Gastroesophageal sphincter (tissue), 4 donors: ENCODE measurements at regions not wholly inside any gene's neighbourhood (a gene's known extent, or its start where the extent isn't known, plus 50 kb on each side); places are given as distances from the start of the nearest gene placed in this dataset.
A peak's percentile ranks its signal among the peaks of the same experiment; 100 is the strongest.

Experiments
- ATAC-seq: fragments of 150-250 bp; one replicate; pipeline ENCODE4 v1.9.1; 2016; ENCODE audit warnings: mild to moderate bottlenecking, moderate library complexity
- H3K27ac ChIP-seq, 4 donors: fragments of 200-600 bp; sonication (generic) in 3 of 4; 1 replicate in 3 of 4; 2 replicates in 1 of 4; pipeline ENCODE4 v1.5.1; 2016 to 2019
- H3K27me3 ChIP-seq: fragments of 200-600 bp; sonication (generic); one replicate; pipeline ENCODE4 v1.5.1; 2019
- H3K36me3 ChIP-seq, 2 donors: fragments of 200-600 bp; sonication (generic); one replicate each; pipeline ENCODE4 v1.5.1; 2019; ENCODE audit warnings: control low read depth in 1 of 2
- H3K4me1 ChIP-seq, 3 donors: fragments of 200-600 bp; sonication (generic); 1 replicate in 2 of 3; 2 replicates in 1 of 3; pipeline ENCODE4 v1.5.1; 2016 to 2019; ENCODE audit warnings: control low read depth in 2 of 3
- H3K4me3 ChIP-seq, 2 donors: fragments of 200-600 bp; sonication (generic); one replicate each; pipeline ENCODE4 v1.5.1; 2019; ENCODE audit warnings: mild to moderate bottlenecking in 1 of 2, moderate library complexity in 1 of 2
- H3K9me3 ChIP-seq, 3 donors: fragments of 200-600 bp; sonication (generic); one replicate each; pipeline ENCODE4 v1.5.1; 2017 to 2019; ENCODE audit warnings: control low read depth in 2 of 3
- EP300 ChIP-seq: sonication (generic); formaldehyde crosslinking; IDR thresholded peaks from one replicate; pipeline ENCODE4 v1.6.1; 2017; ENCODE audit warnings: antibody characterized with exemption, mild to moderate bottlenecking
- POLR2A ChIP-seq, 2 donors: fragments of 450-650 bp; IDR thresholded peaks; one replicate each; pipeline ENCODE4 v1.6.1; 2017; ENCODE audit warnings: antibody characterized with exemption in 2 of 2, mild to moderate bottlenecking in 2 of 2, moderate library complexity in 1 of 2
- POLR2AphosphoS5 ChIP-seq: sonication (generic); formaldehyde crosslinking; IDR thresholded peaks from one replicate; pipeline ENCODE4 v1.6.1; 2017; ENCODE audit warnings: antibody characterized with exemption
- WGBS, 2 donors: methylation state at CpG; one replicate each; pipeline ENCODE4 v1.1.5; 2018; ENCODE audit warnings: low coverage in 1 of 2; 5-methylcytosine and 5-hydroxymethylcytosine counted together
- TF ChIP-seq, protein P1 (sequence below), 4 experiments: fragments of 200-600 bp in 2 of 4; fragments of 450-650 bp in 2 of 4; sonication (generic) in 1 of 4; IDR thresholded peaks; one replicate each; pipeline ENCODE4 v1.5.1; 2017 to 2019; ENCODE audit warnings: antibody characterized with exemption in 4 of 4, mild to moderate bottlenecking in 2 of 4, moderate library complexity in 2 of 4

DNA sequence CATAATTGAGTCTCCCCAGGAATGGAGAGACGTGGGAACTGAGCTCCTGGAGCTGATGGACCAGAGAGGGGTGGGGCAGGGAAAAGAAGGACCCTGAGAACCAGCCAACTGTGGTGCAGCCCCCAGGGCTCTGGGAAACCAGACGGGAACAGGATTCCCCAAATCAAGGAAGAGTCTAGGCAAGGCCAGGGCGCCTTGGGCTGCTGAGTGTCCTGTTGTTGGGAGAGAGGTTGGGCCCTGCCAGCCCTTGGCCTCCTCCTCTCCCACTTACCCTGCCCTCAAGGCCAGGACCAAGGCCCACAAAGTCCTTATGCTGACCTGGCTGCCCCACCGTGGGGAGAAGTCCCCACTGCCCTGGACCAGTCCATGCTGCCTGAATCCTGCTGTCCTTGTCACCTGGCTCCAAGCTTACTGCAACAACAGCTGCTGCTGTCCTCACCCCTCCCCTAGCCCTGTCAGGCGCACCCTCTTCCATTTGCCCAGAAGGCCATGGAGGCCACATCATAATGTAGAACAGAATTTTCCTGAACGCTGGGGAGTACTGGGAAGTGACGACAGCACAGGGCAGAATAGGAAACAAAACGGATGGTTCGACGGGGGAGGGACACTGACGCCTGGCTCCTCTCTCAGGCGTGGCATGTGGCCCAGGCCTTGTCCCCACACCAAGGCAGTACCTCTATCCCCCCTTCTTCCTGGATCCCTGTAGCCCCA, 132.9 kb upstream of the ZMIZ1 start:
- WGBS, 2 donors: no CpG with 5 or more reads among the region's 12 CpGs

DNA sequence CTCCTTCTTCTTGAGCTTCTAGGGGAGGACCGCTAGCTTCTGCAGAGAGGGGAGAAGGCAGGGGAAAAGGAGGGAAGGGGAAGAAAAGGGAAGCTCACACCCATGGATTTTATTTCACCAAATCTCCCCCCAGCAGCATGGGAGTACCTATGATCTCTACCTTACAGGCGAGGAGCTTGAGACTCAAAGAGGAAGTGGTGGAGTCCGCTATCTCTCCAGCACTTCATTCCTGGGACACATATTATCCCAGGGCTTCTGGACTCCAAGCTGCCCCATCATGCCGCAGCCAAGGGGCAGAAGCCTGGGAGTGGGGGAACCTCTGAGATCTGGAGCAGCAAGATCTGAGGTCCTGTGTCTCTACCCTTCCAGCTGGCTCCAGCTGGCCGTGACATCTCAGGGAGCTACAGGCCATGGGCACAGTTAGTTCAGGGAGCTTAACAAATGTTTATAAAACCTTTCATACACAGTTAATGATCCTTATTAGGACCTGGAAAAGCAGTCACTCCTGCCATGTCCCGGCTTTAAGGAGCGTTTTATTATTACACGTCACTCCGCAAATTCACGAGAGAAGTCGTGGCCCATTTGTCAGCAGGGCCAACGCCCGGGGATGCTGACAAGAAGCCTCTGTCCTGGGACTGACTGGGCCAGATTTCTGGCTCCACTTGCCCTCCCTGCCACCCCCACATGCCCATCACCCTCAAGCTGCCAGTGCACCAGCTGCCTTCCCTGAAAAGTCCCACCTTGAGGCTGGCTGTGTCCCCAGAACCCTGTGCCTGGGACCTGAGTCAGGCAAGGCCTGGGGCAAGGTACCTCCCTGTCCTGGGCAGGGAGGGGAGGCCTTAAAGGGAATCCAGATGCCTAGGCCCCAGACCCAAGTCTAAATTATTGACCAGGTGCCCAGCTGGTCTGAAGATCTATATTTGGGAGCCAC, 132.1 kb upstream of the ZMIZ1 start:
- WGBS, 2 donors: 60 to 80% methylated on average over 1 to 4 of the region's 13 CpGs
- no peaks in the 10 kb centered on the region for H3K27me3 ChIP-seq
- H3K36me3 ChIP-seq: no peaks in the 10 kb centered on the region
- ATAC-seq: peak; percentile 59
- TF ChIP-seq EP300 (peak; percentile 54), POLR2A (IDR thresholded peaks at IDR 0.05) (no peak), POLR2AphosphoS5 (peak; percentile 82)
- peak overlapping the region; percentile 37 to 77 (median 64) for H3K27ac ChIP-seq
- no peak overlapping the region for H3K4me3 ChIP-seq
- peaks cover 0 to 60% (median 6%) of the 10 kb centered on the region in 3 donors for H3K4me1 ChIP-seq
- H3K9me3 ChIP-seq: no peaks in the 10 kb centered on the region

More for the DNA sequence above, 132.9 kb upstream of the ZMIZ1 start:
- Histone ChIP-seq H3K9me3 (no peaks in the 10 kb centered on the region), H3K4me1 (peaks cover 0 to 64% (median 6%) of the 10 kb centered on the region in 3 donors), H3K27me3 (no peaks in the 10 kb centered on the region), H3K27ac (peak overlapping the region in 2 of 4 donors; percentile 69 to 77), H3K36me3 (no peaks in the 10 kb centered on the region), H3K4me3 (no peak overlapping the region)
- no peak for ATAC-seq
- TF ChIP-seq POLR2AphosphoS5: peak; percentile 73
- no peak for TF ChIP-seq POLR2A (IDR thresholded peaks at IDR 0.05)

DNA sequence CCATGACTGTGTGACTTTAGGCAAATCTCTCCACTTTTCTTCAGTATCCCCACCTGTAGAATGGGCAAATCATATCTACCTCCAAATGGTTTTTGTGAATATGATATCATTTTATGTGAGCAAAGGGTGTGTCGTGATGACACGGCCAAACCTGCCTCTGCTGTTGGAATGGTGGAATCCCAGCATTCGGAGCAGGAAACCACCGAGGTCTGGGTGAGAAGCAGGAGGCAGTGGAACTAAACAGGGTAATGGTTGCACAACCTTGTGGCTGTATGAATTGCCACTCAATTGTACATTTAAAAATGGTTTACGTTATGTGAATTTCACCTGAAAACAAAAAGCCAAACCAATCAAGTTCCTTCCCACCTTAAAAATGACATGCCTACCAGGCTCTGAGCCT, 131.4 kb upstream of the ZMIZ1 start:
- H3K27ac ChIP-seq: peak overlapping the region; percentile 37 to 77 (median 64)
- H3K9me3 ChIP-seq: no peaks in the 10 kb centered on the region
- H3K36me3 ChIP-seq: no peaks in the 10 kb centered on the region
- 80 to 94% methylated on average over 1 to 5 of the region's 5 CpGs for WGBS, 2 donors
- H3K4me3 ChIP-seq: no peak overlapping the region
- H3K27me3 ChIP-seq: no peaks in the 10 kb centered on the region
- no peak for ATAC-seq
- peaks cover 0 to 54% (median 4%) of the 10 kb centered on the region in 3 donors for H3K4me1 ChIP-seq
- TF ChIP-seq POLR2AphosphoS5 (no peak), EP300 (no peak), POLR2A (IDR thresholded peaks at IDR 0.05) (no peak)
- TF ChIP-seq, protein P1, sequence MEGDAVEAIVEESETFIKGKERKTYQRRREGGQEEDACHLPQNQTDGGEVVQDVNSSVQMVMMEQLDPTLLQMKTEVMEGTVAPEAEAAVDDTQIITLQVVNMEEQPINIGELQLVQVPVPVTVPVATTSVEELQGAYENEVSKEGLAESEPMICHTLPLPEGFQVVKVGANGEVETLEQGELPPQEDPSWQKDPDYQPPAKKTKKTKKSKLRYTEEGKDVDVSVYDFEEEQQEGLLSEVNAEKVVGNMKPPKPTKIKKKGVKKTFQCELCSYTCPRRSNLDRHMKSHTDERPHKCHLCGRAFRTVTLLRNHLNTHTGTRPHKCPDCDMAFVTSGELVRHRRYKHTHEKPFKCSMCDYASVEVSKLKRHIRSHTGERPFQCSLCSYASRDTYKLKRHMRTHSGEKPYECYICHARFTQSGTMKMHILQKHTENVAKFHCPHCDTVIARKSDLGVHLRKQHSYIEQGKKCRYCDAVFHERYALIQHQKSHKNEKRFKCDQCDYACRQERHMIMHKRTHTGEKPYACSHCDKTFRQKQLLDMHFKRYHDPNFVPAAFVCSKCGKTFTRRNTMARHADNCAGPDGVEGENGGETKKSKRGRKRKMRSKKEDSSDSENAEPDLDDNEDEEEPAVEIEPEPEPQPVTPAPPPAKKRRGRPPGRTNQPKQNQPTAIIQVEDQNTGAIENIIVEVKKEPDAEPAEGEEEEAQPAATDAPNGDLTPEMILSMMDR (IDR thresholded peaks at IDR 0.05): no peak

DNA sequence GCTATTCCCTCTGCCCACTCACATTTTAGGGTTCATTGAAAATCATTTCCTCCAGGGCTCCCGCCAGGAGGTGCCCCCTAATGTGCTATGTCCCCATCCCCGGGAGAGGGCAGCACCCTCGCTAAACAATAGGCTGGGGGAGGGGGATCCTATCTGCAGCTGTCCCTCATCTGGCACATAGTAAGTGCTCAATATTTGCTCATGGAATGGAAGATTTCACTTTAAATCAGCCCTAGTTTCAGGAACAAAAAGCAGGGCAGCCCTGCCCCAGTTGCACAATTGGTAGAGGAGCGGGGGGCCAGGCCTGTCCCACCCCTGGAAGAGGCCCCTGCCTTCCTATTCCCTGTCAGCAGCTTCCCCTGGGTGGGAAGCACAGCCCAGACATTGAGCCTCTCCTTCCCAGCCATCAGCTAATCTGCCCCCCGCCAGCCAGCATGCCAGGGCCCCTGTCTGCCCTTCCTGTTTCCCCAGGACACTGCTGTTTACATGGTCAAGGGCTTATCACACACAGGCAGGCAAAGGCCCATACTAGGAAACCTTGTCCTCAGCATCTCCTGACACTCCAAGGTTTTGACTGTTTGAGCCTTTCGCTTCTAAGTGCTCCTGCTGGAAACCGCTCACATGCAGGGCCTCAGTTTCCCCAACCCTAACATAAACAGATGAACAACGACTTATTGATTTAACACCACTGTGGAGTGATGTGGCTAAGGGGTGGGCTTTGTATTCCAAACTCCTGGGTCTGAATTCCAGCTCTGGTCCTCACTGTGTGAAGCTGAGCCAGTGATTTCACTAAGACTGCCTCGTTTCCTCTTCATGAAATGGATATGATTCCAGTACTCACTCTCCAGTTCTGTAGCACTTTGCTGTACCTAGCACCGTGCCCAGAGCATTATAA, 130.7 kb upstream of the ZMIZ1 start:
- H3K4me1 ChIP-seq: peaks cover 0 to 48% (median 3%) of the 10 kb centered on the region in 3 donors
- H3K36me3 ChIP-seq: no peaks in the 10 kb centered on the region
- no peak for ATAC-seq
- H3K9me3 ChIP-seq: peaks cover 0 to 5% (median 0%) of the 10 kb centered on the region in 3 donors
- no peaks in the 10 kb centered on the region for H3K27me3 ChIP-seq
- no peak overlapping the region for H3K4me3 ChIP-seq
- peak overlapping the region in 2 of 4 donors; percentile 69 to 77 for H3K27ac ChIP-seq
- no peak for TF ChIP-seq POLR2AphosphoS5
- TF ChIP-seq, protein P1 (IDR thresholded peaks at IDR 0.05): no peak
- no peak for TF ChIP-seq POLR2A (IDR thresholded peaks at IDR 0.05)
- TF ChIP-seq EP300: no peak
- 65 to 76% methylated on average over 2 to 7 of the region's 10 CpGs for WGBS, 2 donors

DNA sequence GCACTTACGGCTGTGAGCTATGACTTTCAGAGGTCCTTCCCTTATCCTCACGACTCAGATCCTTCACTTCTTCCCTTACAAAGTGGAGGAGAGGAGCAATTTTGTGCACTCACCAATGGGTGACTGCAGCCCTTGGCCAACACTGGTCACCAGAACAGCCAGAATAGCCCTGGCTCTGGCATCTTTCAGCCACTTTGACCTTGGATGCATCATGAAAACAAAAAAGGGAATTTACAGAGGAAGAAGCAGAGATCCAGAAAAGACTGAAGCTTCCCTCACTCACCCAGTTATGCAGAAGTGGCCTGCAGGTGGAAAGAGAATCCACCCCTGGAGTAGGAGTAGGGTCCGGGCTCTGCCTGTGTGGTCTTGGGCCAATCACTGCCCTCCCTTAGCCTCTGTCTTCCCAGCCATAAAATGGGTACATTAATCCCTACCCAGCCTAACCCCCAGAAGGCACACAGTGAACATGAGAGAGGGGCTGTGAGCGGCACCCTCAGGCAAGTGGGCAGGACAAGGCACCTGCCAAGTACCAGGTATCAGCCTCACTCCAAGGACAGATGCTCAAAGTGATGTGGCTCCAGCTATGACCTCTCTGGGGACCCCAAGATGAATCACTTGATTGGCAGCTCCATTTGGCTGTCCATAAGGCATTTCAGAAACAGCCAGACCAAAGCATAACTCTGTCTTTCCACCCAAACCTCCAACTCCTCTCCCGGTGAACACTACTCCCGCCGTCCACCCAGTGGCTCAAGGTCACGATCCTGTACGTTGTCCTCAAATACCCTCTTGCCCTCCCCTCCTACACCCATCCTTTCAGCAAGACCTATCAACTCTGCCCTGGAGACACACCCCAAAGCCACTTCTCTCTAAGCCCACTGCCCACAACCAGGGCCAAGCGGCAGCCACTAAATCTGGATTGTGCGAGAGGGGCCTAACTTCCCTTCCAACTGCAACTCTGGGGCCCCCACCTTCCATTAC, 129.8 kb upstream of the ZMIZ1 start:
- peaks cover 0 to 5% (median 0%) of the 10 kb centered on the region in 3 donors for H3K9me3 ChIP-seq
- H3K4me3 ChIP-seq: no peak overlapping the region
- ATAC-seq: no peak
- peaks cover 0 to 42% (median 3%) of the 10 kb centered on the region in 3 donors for H3K4me1 ChIP-seq
- H3K27me3 ChIP-seq: no peaks in the 10 kb centered on the region
- H3K27ac ChIP-seq: no peak overlapping the region
- 90 to 93% methylated on average over 2 to 10 of the region's 11 CpGs for WGBS, 2 donors
- H3K36me3 ChIP-seq: no peaks in the 10 kb centered on the region
- TF ChIP-seq, protein P1 (IDR thresholded peaks at IDR 0.05): no peak
- TF ChIP-seq POLR2A (IDR thresholded peaks at IDR 0.05) (no peak), POLR2AphosphoS5 (no peak), EP300 (no peak)
